A172 (cell line): ENCODE measurements at regions not wholly inside any gene's neighbourhood (a gene's known extent, or its start where the extent isn't known, plus 50 kb on each side); places are given as distances from the start of the nearest gene placed in this dataset.

Experiments
- DNase-seq: peaks from one replicate; pipeline ENCODE4 v3.0.0-alpha.2; 2015; ENCODE audit warnings: low spot score

DNA sequence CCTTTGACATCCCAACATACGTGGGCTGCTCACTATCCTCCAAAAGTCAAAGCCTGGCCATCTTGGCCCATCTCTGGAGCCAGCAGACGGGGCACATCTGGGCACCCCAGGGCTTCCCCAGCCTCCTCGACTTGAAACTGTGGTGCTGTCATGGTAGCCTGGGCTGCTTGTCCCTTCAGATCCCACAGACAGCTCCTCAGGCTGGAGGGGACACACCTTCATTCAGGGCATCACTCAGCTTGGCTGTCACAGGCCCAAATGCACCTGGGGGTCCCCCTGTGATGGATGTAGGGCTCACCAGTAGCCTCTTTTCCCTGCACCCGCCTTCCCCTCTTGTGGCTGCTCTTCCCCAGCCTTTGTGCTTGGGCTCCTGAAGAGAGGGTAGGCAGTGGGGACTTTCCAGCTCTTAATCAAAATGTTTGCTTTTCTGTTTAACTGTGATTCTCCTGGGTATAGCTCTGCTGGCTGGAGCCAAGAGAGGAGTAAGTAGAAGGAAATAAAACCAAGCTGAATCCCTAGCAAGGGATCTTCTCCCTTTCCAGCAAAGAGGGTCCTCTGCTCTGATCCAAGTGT is 92.3 kb downstream of the GYPC start:
- no peak for DNase-seq

DNA sequence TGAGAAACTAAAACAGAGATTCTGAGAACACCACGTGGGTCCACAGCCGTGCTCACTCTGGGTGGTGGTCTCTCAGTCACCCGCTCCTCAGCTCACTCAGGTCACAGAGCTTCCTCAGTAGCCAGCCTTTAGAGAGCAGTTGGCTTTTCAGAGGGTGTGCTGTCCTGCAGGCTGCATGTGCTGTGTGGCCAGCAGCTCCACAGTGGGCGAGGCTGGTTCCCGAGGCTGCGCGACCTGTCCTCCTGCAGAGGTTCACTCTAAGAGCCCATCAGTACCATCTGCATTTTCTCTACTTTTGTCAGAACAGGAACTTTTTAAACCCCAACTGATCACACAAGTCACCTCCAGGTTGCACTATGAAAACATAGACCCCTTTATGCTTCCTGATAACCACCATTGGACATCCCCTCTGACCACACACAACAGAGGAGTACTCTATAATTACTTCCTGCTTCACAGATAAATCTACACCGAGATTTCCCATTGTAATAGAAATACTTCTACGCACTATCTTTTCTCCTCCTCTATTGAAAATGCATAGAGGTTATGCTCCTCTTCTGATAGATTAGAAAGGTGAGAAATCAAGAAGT is 93.1 kb downstream of the GYPC start:
- DNase-seq = no peak

DNA sequence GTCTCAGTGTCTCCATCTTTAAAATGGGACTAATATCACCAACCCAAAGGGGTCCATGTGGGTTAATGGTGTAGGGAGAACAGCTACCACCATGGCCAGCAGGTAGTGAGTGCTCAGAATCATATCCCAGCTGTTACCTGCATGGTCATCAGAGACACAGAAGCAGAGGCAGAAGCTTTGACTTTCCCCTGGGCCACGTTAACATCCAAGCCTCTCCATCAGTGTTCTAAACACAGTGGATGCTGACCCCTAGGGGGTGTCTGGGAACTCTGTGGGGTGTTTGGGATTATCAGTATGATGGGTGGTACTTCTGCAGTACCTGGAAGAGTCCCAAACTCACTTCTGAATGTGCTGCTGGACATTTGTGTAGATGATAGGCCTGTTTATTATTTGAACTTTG is 93.6 kb downstream of the GYPC start:
- no peak for DNase-seq

DNA sequence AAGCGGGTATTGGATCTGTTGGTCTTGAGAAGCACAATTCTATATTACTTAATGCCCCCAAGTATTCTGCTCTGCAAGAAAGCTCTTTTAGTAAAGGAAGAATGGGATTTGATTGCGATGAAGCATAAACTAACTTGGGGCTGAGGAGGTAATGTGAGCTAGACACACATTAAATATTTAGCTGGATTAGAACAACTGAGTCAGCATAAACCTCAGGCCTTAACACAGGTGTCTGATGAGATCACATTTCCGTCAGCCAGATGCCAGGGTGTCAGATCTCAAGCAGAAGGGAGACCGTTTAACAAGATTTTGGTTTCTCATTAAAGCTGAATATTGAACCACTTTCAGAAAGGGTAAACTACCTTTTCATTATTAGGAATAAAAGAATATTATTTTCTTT is 94.5 kb downstream of the GYPC start:
- no peak for DNase-seq

DNA sequence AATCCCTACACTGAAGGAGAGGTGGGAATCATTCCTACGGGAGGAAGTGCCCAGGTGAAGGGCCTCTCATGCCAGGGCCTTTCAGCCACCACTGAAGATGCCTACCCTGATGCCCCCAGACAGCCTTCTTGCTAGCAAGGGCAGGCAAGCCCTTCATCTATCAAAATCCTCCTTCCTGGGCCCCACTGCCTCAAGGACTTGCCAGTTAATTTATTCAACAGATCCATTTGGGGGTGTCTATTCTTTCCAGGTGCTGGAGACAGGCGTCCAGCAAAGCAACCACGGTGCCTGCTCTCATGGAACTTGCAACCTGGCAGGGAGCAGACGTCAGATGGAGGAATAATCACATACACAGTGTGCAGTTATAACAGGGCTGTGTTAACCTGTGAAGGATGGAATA is 95.5 kb downstream of the GYPC start:
- no peak for DNase-seq

DNA sequence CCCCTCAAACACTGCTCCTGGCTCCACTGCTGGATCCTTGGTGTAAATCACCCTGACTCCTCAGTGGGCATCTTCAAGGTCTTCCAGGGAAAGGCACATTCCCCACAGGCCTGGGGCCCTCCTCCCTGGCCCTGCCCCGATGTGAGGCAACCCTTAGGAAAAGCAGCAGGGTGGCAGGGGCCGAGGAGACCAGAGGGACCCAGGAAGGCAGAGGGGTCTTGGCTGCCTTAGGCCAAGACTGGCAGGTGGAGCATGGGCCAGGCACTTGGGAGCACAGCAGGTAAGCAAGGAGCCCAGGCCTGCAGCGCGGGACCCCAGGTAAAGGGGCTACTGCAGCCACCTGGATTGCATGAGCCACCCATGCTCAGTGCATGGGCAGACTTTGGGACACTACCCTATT is 96.9 kb downstream of the GYPC start:
- DNase-seq = no peak

DNA sequence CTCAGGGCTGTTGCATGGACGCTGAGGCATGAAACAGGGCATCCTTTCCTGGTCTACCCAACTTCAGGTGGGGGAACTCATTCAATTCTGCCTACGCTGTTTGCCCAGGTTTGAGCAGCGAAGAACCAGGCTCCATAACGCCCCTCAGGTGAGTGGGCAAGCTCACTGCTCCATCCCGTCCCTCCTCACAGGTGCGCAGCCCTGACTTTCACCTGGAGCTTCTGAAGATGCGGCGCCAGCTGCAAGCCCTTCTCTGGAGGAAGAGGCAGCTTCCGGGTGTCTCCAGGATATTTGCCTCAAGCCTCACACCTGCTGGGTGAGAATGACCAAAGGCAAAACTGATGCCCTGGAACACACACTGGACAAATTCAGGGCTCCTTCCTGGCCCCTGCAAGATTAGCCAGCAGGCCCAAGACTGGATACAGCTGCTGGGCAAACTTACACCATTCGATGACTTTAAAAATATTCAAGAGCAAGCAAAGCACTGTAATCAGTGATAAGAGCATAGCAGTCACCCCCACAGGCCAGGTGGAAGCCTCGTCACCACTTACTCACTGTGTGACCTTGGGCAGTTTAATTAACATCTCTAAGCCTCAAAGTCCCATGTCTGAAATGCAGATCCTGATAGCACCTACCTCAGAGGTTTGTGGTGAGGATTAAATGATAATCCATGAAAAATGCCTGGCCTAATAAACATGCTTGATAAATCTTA is 97.7 kb downstream of the GYPC start:
- DNase-seq = no peak

DNA sequence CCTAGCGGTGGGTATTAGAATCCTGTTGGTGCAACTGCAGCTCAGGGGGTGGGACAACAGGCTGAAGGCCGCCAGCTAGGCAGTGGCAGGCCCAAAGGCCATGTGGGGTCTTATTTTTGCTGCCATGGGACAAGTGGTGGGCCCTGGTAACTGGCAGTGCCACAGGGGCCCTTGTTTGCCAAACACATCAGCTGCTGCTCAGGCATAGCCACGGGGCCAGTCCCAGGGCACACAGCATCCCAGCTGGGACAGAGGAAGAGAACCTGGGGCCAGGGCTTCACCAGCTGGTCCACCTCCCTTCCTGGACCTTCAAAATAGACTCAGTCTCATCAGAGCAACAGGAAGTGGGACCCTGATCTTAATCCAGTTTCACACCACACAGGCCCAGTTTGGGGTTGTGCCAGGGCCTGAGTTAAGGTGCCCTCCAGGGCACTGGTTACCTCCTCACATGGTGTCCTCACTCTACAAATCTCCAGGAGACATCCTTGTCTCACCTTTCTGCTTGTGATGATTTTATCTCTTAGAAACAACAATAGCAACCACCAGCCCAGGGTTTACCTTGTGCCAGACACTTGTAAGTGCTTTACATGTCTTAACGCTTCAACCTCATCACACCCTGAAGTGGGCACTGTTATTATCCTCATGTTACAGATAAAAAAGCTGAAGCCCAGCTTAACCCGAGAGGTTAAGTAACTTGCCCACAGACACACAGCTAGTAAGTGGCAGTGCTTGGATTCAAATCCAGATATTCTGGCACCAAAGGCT is 98.5 kb downstream of the GYPC start:
- DNase-seq = no peak

DNA sequence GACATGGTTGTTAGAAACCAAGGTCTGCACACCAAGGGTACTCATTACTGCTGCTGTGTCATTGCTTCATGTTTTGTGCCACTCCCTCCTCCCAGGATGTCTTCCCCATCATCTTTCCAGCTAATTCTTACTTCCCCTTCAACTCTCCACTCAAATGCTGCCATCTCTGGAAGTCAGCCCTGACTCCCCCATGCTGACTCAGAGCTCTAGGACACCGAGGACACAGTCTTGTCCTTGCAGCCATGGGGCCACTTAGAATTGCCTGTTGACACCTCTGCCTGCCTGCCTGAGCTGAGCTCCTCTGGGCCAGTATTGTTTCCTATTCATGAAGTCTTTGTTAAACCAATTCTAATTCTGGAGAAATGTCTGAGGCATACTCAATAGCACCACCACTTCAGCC is 100.2 kb downstream of the GYPC start:
- DNase-seq = no peak

DNA sequence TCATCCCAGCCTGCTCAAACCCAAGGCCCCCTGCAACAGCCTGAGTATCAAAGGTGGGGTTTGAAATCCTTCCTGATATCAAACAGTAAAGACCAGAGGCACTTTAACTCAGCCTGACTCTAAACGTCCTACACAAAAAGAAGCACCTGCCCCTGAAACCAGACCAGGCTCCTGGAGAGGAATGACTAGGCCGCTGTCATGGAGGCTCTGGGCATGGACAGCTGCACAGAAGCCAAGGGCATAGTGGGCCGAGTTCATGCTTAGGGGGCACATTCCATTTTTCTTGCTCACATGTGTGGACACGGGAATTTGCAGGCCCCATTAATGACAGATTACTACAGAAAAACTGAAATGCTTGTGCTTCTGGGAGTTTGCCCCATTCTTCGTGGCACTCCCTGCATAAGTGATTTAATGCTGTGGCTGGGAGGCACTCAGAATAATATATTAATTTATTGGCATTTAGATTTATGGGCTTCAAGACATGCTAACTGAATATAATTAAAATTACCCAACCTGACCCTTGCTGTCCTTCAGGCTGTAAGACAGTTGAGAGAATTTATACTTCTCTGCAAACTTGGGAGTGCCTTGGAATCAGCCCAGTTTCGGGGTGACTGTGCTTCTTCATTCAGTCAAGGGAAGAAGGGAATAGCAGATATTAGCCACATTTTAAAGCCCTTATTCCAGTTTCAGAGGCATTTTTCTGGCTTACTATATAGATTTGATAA is 105.5 kb downstream of the GYPC start:
- DNase-seq = no peak

DNA sequence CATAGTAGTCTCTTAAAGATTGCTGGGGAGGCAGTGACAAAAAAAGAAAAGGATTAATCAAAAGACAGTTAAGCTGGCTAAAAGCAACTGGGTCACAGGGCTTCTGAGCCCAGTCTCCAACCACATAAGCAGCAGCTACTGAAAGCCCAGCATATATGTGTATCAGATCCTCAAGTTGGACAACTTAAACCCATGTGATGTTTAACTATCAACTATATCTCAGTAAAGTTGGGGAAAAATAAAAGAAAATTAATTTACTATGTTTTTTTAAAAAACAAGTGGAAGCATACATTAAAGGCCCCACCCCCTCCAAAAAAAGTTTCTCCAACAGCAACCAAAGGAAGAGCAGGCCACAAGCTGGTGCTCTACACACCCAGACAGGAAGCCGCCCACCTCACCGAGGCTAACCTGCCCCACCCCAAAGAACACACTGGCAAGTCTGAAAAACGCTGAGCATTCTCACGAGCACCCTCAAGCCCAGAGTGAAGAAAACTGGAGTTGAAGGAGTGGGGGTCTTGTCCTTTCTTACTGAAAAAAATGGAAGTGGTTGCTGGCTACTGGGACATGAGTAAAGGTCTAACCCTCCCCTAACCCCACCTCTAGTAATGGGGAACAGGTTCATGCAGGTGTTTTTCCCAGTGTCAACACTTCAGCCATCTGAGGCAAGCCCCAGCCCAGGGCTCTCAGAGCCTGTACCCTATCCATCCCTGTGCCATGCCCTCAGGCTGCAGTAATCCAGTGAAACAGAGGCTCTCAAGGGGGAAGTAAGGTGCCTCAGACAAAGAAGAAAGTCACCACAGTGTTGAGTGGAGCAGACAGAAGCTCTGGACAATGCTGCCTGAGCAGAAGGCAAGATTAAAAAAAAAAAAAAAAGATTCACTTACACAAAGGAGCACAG is 106.3 kb downstream of the GYPC start:
- no peak for DNase-seq

DNA sequence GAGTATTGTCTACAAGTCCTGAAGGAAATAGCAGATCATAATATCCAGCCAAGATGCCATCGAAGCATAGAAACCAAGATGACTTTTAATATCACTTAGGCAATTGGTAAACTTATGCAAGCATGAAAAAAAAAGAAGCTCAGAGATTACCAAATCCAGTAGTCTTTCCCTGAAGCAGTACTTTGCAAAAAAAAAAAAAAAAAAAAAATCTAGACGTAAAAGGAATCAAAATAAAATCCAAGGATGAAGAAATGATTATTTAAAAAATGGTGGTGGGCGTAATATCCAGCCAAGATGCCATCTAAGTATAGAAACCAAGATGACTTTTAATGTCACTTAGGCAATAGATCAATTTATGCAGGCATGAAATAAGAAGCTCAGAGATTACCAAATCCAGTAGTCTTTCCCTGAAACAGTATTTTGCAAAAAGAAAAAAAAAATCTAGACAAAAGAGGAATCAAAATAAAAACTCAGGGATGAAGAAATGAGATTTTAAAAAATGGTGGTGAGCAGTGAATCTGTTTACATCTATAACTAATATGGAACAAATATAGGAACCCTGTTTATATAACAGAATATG is 108.8 kb downstream of the GYPC start:
- no peak for DNase-seq

DNA sequence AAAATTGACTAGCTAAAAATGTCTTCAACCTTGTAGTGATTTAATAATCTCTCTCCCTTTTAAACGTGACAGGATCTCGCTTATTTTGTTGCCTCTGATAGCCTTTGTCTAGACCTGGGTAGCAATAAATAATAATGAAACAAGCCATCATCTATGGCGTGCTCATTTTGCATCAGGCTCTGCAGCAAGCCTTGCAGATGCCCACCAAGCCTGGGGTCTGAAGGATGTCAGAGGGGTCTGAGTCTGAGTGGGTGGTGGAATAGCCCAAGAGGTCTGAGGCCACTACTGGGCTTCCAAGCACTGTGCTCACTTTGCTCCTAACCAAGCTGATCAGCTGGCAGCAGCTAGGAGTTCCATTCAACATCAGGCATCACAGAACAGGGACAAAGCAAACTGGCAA is 109.4 kb downstream of the GYPC start:
- no peak for DNase-seq

DNA sequence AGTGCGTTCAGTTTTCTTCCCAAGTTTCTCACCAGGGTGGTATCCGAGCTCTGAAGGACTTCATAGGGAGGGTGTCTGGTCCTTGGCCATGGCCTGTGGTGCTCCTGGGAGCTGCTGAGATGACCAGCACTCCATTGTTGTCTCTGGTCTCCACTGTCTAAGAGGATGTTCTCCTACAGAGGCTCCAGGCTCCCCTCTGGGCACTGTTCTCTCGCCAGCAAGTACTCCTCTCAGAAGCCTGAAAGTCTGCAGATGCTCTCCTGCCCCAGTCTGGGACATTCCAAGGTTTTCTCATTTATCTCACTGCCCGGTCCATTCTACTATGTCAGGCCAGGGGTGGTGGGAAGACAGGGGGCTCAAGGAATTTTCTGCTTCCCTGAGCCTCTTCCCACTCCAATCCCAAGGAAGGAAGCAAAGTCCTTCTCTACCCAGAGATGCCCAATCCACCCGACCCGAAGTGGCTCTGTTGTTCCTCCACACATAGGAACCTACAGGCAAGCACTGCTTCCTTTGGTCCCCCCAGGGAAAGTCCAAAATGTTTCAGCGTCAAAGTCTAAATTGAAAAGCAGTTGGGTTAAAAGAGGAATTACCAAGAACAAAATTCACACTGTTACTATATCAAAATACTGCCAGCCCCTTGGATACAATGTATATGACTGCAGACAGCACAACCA is 110.5 kb downstream of the GYPC start:
- DNase-seq = no peak

DNA sequence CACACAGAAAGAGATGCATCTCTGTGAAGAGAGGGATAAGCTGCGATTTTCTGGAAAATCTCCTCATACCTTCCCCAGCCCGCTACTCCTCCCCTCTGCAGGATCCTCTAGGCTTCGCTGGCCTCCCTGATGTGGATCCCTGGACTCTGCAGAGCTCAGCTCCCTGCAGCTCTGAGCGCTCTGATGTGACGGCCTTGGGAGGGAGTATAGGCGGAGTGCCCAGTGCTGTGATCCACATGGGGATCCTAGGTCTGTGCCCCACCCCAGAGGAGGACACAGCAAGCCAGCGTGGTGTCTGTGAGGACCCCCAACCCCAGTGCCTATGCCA is 111.0 kb downstream of the GYPC start:
- DNase-seq = no peak

DNA sequence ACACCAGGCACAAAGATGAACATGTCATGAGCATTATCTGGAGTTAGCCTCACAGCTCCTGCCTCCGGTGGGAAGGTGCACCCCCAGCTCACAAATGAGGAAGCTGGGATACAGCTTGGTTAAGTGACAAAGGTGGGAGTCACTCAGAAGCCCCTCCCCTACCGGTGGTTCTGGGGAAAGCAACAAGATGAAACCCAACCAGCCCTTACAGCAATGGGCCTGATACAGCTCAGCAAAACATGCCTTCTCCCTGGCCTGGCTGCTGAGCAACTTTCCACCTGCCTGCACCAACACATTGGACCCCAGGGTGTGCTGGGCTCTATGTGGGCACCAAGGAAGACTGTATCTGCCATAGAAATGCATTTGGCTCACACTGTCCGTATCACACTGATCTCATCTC is 113.2 kb downstream of the GYPC start:
- DNase-seq = no peak

DNA sequence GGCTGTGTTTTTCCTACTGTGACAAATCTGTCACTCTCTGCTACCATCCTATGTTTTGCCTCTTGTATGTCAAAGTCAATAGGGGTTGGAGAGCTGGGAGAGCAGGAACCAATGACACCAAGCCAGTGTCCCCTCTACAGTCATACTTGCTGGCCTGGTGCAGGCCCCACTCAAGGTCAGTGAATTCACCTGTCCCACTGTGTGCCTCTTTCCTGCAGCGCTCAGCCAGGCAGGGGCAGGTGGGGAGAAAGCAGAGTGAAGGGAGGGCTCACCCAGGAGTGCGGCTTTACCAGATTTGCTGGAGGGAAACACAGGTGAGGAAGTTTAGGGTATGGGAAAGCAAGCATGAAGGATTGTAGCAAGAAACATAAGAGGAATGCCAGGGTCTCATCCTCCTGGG is 114.5 kb downstream of the GYPC start:
- DNase-seq = no peak

DNA sequence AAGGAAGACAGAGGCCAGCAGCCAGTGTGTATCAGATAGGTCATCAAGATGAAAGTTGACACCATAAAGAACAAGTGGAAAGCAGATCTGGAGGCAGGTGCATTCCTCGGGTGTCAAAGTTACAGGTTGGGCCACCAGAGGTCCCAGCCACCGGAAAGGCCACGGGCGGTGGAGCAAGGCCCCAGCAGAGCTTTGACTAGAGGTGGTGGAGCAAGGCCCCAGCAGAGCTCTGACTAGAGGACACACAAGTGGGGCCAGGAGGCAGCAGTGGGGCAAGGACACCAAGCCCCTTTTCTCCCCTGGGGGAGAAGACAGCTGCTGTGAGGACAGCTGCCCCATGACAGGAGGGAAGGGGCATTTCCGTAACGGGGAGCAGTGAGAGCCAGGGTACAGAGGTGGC is 115.1 kb downstream of the GYPC start:
- DNase-seq = no peak

DNA sequence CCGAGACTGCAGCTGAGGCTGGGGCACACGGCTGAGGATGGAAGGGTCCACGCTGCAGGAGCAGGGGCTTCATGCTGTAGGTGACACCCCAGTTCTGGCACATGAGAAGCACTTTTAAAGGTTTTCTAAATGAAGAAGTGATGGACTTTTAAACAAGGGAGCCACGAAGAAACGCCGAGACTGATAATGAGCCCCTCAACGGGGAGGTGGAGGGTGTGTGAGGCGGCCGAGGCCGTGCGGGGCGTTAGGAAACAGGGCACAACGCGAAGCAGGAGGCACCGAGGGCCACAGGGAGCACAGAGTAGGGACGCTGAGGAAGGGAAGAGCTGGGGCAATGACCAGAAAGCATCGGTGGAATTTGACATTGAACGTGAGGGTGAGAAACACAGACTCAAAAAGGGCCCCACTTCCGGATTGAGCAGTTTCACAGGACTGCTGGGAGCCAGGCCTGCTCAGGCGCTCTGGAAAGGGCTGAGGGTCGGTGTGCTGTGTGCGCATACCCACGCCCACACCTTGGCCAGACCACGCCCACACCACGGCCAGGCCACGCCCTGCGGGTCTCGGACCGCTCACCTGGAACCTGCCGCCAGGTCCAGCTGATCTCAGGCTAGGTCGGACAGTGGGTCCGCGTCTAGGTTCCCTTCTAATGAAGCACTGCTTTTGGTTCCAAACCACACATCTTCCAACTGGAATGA is 115.7 kb downstream of the GYPC start:
- no peak for DNase-seq

DNA sequence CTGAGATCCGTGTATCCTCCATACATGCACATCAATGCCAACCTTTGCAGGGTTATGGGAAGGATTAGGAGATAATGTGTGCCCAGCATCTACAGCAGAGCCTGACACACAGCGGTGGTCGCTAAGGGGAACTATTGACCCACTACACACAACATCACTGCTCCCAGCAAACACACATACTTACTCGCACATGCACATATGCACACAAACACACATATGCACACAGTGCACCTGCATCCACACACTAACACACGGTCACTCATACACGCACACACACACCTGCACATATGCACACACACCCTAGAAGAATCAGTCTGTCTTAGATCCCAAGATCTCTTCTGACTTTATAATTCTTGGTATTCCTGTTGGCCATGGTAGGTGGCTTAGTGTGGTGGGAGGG is 118.3 kb downstream of the GYPC start:
- DNase-seq = no peak
